Thyroid gland (tissue), 4 donors: ENCODE measurements at regions not wholly inside any gene's neighbourhood (a gene's known extent, or its start where the extent isn't known, plus 50 kb on each side); places are given as distances from the start of the nearest gene placed in this dataset.

Experiments
- DNase-seq, 2 donors: peaks; one replicate each; pipeline ENCODE4 v3.0.0-alpha.2; 2019
- H3K27ac ChIP-seq, 3 donors: fragments of 200-600 bp; sonication (generic); 1 replicate in 2 of 3; 2 replicates in 1 of 3; pipeline ENCODE4 v1.5.1; 2016 to 2019; ENCODE audit warnings: mild to moderate bottlenecking in 1 of 3, moderate library complexity in 1 of 3
- H3K27me3 ChIP-seq: fragments of 200-600 bp; sonication (generic); one replicate; pipeline ENCODE4 v1.5.1; 2019
- H3K36me3 ChIP-seq, 2 donors: fragments of 200-600 bp; sonication (generic); one replicate each; pipeline ENCODE4 v1.5.1; 2016 to 2019
- H3K4me1 ChIP-seq, 2 donors: fragments of 200-600 bp; sonication (generic); one replicate each; pipeline ENCODE4 v1.5.1; 2017 to 2019
- H3K4me3 ChIP-seq, 3 donors: fragments of 200-600 bp; sonication (generic); replicated peaks in 1 of 3; 1 replicate in 2 of 3; 2 replicates in 1 of 3; pipeline ENCODE4 v1.5.1; 2016; ENCODE audit warnings: mild to moderate bottlenecking in 1 of 3
- H3K9me3 ChIP-seq: fragments of 200-600 bp; sonication (generic); one replicate; pipeline ENCODE4 v1.5.1; 2017
- POLR2A ChIP-seq, 2 donors: fragments of 450-650 bp; IDR thresholded peaks; one replicate each; pipeline ENCODE4 v1.6.1; 2017; ENCODE audit warnings: antibody characterized with exemption in 2 of 2, mild to moderate bottlenecking in 2 of 2, moderate library complexity in 1 of 2
- WGBS, 2 donors: methylation state at CpG; one replicate each; pipeline ENCODE4 v1.1.5; 2017; 5-methylcytosine and 5-hydroxymethylcytosine counted together
- intact Hi-C: fragments of 100-400 bp; cut with DNase I; formaldehyde crosslinking; loops from one replicate; pipeline ENCODE4 v1.15.1; 2023
- TF ChIP-seq, protein P1 (sequence below), 6 experiments: fragments of 200-600 bp in 3 of 6; fragments of 450-650 bp in 3 of 6; sonication (generic) in 3 of 6; IDR thresholded peaks; one replicate each; pipeline ENCODE4 v1.5.1; 2016 to 2019; ENCODE audit warnings: antibody characterized with exemption in 6 of 6, mild to moderate bottlenecking in 2 of 6, inconsistent platforms in 1 of 6, moderate library complexity in 1 of 6

DNA sequence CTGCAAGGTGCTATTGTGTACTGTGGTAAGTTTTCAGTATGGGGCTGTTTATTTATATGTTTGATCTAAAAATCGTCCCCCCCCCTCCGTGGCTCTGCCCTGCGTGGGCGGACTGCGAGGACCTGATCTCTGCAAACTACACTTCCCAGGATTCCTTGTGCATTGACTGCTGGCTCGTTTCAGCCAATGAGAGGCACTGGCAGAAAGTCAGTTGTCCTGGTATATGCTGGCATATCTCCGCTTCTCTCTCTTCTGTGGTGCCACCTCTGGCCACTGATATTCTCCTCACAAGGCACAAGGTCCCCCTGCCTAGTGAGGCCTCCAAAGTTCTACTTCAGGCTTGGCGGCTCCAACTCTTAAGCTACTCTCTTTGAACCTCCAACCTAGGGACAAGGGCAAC, 168.8 kb upstream of the ZFP42 start:
- no peaks in the 10 kb centered on the region for H3K36me3 ChIP-seq
- WGBS, 2 donors, result 73 to 79% methylated on average over 8 of the region's 8 CpGs
- no peak for DNase-seq
- no peaks in the 10 kb centered on the region for H3K9me3 ChIP-seq
- H3K27me3 ChIP-seq, result no peaks in the 10 kb centered on the region
- TF ChIP-seq, protein P1, sequence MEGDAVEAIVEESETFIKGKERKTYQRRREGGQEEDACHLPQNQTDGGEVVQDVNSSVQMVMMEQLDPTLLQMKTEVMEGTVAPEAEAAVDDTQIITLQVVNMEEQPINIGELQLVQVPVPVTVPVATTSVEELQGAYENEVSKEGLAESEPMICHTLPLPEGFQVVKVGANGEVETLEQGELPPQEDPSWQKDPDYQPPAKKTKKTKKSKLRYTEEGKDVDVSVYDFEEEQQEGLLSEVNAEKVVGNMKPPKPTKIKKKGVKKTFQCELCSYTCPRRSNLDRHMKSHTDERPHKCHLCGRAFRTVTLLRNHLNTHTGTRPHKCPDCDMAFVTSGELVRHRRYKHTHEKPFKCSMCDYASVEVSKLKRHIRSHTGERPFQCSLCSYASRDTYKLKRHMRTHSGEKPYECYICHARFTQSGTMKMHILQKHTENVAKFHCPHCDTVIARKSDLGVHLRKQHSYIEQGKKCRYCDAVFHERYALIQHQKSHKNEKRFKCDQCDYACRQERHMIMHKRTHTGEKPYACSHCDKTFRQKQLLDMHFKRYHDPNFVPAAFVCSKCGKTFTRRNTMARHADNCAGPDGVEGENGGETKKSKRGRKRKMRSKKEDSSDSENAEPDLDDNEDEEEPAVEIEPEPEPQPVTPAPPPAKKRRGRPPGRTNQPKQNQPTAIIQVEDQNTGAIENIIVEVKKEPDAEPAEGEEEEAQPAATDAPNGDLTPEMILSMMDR (IDR thresholded peaks at IDR 0.05), result no peak
- no peak for TF ChIP-seq POLR2A (IDR thresholded peaks at IDR 0.05)
- no peaks in the 10 kb centered on the region for H3K4me1 ChIP-seq
- intact Hi-C loops, result no loop called here
- no peak overlapping the region for H3K4me3 ChIP-seq
- no peak overlapping the region for H3K27ac ChIP-seq

DNA sequence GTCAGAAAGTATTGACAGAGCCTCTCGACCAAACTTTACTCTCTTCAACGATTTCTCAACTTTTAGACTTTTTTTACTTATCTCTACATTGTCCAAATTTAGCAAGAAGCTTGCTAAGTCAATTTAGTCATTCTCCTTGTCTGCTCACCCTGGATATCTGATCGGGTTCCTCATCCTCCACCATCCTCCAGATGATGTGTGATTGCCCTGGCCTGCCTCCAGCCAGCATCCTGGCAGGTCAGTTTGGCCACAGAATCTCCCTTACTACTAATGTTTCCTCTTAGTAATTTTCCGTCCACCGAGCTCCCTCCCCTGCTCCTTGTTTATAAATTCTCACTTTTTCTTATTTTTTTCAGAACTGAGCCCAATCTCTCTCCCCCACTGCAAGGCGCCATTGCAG, 167.9 kb upstream of the ZFP42 start:
- no peak for TF ChIP-seq POLR2A (IDR thresholded peaks at IDR 0.05)
- TF ChIP-seq, protein P1 (IDR thresholded peaks at IDR 0.05), result no peak
- no peaks in the 10 kb centered on the region for H3K27me3 ChIP-seq
- intact Hi-C loops, result no loop called here
- H3K4me3 ChIP-seq, result no peak overlapping the region
- H3K4me1 ChIP-seq, result no peaks in the 10 kb centered on the region
- H3K36me3 ChIP-seq, result no peaks in the 10 kb centered on the region
- H3K9me3 ChIP-seq, result no peaks in the 10 kb centered on the region
- DNase-seq, result no peak
- 82% methylated on average over 6 of the region's 6 CpGs for WGBS, 2 donors
- H3K27ac ChIP-seq, result no peak overlapping the region

DNA sequence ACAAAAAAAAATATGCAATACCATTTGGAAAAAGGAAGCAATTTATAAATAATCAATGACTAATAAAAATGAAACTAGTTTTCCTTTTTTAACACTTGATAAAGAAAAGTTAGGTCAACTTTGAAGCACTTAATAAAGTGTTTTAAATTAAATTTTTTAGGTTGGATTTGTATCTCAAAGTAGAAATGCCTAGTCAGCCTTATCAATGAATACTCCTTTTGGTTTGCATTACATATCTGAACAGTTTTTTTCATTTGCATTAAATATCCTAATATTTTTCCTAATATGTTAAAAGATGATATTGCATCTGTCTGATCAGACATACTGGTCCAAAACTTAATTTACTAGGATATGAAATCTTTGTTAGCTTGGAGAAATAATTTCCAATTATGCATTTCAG, 155.8 kb upstream of the ZFP42 start:
- intact Hi-C loops, result no loop called here
- H3K4me1 ChIP-seq, result no peaks in the 10 kb centered on the region
- no peak overlapping the region for H3K27ac ChIP-seq
- no peaks in the 10 kb centered on the region for H3K9me3 ChIP-seq
- H3K36me3 ChIP-seq, result no peaks in the 10 kb centered on the region
- no peak overlapping the region for H3K4me3 ChIP-seq
- no peaks in the 10 kb centered on the region for H3K27me3 ChIP-seq
- no peak for DNase-seq
- TF ChIP-seq, protein P1 (IDR thresholded peaks at IDR 0.05), result no peak
- no peak for TF ChIP-seq POLR2A (IDR thresholded peaks at IDR 0.05)

DNA sequence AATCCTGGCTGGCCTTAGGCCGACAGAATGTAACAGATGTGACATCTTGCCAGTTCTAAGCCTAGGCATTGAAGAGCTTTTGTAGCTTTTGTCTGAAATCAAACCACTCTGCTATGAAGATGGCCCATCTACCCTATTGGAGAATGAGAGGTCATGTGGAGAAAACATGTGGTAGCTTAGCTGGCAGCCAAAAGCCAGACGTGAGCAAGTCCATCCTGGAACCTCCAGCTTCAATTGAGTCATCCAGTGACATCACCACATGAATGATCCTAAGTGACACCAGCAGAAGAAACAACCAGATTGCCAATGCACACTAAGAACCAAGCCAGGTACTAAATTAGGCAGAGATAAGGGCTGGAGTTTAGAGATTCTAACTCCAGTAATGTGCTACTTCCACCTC, 154.8 kb upstream of the ZFP42 start:
- no peak overlapping the region for H3K4me3 ChIP-seq
- intact Hi-C loops, result no loop called here
- H3K9me3 ChIP-seq, result no peaks in the 10 kb centered on the region
- H3K4me1 ChIP-seq, result no peaks in the 10 kb centered on the region
- WGBS, 2 donors, result 54 to 63% methylated on average over 2 of the region's 2 CpGs
- no peak overlapping the region for H3K27ac ChIP-seq
- H3K36me3 ChIP-seq, result no peaks in the 10 kb centered on the region
- no peak for DNase-seq
- TF ChIP-seq POLR2A (IDR thresholded peaks at IDR 0.05), result no peak
- TF ChIP-seq, protein P1 (IDR thresholded peaks at IDR 0.05), result no peak
- no peaks in the 10 kb centered on the region for H3K27me3 ChIP-seq

DNA sequence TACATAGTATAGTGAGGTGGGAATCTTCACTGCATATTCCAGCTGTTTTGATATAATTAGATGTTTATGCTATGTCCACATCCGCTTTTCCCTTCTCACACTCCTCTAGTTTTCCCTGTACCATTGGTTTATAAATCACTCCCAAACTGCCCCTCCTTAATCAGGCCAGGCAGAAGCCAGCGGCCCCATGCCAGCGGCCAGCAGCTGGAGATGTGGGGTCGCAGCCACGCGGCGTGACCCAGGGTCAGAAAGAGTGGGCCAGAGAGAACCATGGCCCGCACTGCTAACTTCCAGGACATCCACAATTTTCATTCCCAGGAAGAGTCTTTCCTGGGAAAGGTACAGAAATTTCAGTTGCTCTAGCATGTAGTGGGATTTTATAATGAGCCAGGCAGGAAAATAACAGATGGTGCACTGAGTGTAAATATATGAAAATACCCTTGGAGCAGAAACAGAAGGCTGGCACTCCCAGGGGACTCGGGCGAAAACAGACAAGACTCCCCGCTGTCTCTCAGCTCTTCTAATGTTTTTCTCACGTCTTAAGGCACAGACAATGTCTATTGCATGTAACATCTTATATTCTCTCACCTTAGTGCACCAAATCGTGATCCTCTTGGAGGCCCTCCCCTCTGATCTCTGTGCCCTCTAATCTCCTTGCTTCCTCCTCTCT, 145.9 kb upstream of the ZFP42 start:
- 89 to 93% methylated on average over 13 of the region's 13 CpGs for WGBS, 2 donors
- Histone ChIP-seq H3K27me3 (no peaks in the 10 kb centered on the region), H3K4me1 (no peaks in the 10 kb centered on the region), H3K36me3 (no peaks in the 10 kb centered on the region), H3K4me3 (no peak overlapping the region), H3K9me3 (no peaks in the 10 kb centered on the region), H3K27ac (no peak overlapping the region)
- DNase-seq, result no peak
- intact Hi-C loops, result no loop called here
- TF ChIP-seq, protein P1 (IDR thresholded peaks at IDR 0.05), result no peak
- no peak for TF ChIP-seq POLR2A (IDR thresholded peaks at IDR 0.05)
